NCI-H1105 (cell line): ENCODE measurements at regions not wholly inside any gene's neighbourhood (a gene's known extent, or its start where the extent isn't known, plus 50 kb on each side); places are given as distances from the start of the nearest gene placed in this dataset.

ENCODE experiments used
- DNase-seq: peaks from one replicate; lab custom pipeline; 2025; lab: John Stamatoyannopoulos, UW

DNA sequence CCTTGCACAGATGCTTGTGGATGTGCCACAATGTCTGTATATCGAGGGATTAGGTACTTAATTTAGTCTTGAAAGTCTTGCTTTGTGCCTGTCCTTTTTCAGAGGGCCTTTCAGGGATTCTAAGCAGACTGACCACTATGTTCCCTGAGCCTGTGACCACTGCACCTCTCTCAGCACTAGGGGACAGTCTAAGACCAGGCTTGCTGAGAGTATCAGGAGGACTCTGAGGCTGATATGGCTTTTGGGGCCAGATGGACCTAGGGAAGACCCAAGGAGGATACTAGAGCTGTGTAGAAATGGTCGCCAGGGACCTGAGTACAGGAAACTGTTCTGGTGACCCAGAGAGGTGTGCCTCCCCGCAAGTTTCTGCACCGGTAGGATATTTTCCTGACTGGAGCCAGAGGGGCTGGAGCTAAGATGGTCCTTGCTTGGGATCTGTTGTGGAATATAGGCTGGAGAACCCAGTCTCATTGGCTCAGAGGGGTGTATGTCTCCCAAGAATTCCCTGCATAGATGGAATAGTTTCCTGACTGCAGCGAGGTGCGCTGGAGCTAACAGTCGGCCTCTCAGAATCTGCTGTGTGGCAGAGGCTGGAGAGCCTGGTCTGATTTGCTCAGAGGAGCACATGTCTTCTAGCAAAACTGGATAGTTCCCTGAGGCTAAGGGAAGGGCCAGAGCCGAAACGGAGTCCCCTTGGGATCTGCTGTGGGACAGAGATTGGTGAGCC, 213.2 kb upstream of the DCBLD2 start:
- DNase-seq = no peak

DNA sequence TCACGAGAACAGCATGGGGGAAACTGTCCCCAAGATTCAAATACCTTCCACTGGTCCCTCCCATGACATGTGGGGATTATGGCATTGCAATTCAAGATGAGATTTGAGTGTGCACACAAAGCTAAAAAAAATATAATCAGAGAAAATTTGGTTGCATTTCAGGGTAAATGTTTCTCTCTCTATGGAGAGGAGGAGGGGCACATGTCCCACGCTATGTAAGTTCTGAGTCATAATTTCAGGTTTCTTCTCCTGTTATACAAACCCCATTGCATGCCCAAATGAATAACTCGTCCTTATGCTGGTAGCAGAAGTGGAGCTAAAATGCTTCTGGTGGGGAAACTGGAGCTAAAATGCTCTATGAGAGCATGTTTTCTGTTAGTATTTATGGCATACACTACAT, 209.7 kb upstream of the DCBLD2 start:
- DNase-seq = no peak

DNA sequence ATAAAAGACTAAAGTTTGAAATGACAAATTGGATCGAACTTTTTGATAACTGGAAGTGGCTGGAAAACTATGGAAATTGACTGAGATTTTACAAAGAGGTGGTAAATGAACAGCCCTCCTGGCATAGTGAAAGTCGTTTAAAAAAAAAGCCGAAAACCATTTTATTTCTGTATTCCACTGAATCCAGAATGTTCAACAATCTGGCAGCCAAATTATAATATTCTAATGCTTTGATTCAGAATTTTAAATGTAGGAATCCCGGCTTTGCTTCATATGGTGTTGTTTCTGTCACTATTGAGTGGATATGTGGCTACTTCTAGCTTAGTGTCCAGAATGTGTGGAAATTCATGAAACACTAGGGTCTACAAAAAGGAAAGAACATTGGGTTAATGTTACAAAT, 208.9 kb upstream of the DCBLD2 start:
- no peak for DNase-seq

DNA sequence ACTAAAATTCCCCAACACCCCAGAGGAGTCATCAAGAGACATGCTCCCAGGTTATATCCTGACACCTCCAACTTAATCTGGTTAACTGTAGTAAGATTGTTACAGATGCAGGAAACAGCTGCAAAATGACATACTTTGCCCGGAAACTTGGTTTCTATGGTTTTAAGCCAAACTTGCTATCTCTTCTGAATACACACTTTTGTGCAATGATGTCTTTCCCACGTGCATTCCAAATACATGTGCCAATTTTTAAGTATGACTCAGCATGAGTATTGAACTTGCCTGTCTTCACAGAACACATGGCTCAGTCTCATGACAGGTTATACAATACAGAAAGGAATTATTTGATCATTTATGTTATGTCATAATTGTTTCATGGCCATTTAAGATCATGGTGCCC, 207.0 kb upstream of the DCBLD2 start:
- DNase-seq = no peak

DNA sequence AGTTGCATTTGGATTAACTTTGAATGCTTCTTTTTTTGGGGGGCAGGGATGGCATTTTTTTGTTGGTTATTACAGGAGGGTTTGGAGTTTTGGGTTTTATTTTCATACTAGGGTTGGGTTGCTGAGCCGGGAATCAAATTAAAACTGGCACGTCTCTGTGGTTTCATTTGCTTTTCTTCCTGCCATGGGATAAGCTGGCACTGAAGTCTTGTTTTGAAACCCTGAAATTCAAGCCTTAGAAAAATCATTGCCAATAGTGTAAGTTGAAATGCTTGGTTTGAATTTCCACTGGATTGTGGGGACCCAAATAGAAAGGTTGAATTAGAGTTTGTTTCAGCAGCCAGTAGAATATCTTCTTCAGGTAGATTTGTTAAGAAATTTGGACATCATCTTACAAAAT, 193.1 kb upstream of the DCBLD2 start:
- no peak for DNase-seq

DNA sequence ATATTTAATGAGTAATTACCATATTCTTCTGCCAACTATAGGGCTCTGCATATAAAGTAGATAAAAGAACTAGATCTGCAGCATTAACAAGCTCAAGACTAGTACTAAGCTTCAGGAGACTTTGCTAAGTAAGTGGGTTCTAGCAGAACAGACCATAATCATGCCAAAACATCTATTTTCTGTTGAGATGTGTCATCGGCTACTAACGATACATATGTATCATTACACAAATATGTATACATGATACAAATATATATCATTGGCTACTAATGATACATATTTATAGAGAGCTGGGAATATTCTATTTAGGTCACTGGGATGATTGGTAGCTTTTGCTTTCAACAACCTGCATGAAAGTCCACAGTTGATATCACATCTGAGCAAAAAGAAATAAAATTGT, 185.8 kb upstream of the DCBLD2 start:
- no peak for DNase-seq

DNA sequence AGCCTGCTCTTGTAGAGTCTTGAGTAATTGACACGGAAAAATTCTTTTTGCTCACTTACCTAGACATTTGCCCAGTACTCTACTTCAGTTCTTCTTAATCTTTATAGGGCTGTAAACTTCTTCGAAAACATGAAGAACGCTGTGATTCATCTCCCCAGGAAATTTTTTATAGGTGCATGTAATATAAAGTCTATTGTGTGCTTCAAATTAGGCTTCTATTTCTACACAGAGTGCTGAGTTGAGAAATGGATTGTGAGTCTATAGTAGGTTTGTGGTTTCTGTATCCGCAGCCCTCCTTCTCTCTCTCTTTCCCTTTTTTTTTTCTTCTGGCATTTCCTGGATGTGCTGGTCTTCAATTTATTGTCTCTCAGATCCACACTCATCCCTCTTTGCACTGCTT, 183.3 kb upstream of the DCBLD2 start:
- no peak for DNase-seq

DNA sequence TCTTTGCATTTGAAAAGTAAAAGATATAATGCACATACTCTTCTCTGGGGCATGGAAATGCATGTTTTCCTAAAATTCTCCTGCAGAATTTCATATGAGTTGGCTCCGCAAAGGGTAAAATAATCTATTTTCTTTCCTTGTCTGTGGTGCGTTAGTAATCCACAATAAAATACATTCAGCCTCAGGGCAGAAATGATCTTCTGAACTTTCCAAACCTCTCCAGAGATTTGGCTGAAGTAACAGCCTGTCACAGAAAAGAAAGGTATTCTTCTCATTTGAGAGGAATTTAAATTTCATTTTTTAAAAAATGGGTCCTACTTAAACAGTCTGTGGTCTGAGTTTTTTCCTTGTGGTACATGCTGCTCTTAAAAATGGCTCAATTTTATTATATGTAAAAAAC, 182.7 kb upstream of the DCBLD2 start:
- DNase-seq = no peak

DNA sequence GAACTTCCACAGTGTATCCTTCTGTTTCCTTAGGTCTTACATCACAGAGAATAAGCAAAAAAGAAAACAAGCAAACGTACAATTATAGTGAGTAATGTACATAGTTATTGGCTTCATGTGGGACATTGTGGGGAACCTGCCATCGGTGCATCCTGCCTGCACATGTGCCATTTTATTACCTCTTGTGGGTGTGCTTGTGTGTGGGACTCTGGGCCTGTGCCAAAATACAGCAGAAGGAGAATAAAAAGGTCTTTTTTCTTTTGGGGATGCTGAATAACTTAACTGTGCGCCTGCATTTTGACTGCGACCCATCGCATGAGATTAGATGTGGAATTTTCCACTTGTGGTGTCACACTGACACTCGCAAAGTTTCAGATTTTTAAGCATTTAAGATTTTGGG, 169.6 kb upstream of the DCBLD2 start:
- DNase-seq = no peak

DNA sequence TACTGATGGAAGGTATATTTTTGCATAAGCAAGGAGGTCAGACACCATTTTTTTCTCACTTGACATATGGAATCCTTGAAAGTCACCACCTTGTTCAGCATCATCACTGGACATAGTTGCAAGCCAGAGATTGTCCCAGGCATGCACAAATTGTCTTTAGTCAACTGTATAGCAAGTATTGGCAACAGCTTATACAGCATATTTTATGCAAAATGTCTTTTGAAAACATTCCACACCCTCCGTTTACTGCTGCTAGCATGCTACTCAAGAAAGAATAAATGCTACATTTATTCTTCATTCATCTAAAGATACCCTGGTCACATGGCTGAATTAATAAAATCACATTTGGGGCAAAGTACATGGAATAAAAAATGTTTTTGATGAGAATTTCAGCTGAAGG, 168.5 kb upstream of the DCBLD2 start:
- no peak for DNase-seq

DNA sequence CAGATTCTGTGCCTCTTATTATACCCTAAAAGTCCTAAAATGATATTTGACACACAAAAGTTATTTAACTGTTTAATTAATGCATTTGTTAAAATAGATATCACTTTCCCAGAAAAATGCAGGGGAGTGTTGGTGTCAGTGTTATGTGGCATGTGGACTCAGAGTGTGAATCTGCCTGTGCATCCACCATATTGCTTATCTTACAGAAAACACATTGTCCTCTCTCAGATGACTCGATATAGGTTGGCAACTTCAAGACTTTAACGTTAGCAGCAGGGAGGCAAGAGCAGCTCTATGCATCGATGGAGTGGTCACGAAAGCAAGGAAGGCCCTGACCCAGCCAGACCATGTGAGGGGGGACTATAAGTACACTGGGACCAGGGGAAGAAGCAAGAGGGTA, 165.4 kb upstream of the DCBLD2 start:
- no peak for DNase-seq

DNA sequence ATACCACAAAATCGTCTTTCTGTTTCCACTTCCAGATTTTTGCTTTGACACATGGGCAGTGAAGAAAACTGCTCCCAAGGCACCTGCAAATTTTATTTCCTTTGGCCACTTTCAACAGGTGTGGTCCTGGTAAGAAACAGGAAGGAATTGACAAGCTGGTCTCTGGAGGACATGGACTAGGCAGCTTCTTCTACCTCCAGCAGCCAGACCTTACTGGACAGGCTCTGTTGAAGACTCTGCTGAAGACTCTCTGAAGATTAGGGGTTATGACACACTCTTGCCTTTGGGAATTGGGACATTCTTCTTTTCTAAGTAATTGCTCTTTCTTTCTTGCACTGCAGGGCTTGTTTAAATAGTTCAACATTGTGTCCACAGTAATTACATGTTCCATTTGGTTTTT, 147.7 kb upstream of the DCBLD2 start:
- no peak for DNase-seq

DNA sequence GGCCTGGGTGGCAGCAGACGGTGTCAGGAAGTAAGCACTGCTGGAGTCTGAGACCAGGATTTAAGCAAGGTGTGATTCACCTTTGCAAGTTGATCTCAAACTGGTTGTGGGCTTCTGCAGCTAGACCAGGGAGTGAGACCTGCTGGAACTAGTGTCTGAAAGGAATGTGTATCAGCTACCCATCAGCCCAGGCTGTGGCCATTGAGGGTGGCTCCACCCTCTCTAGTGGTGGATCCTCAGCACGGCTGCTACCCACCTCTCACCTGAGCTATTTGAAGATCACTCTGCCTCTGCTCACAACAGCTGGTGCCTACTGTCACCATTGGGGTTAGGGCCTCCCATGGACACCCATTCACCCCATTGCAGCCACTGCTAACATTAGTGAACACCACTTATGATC, 140.3 kb upstream of the DCBLD2 start:
- DNase-seq = no peak

DNA sequence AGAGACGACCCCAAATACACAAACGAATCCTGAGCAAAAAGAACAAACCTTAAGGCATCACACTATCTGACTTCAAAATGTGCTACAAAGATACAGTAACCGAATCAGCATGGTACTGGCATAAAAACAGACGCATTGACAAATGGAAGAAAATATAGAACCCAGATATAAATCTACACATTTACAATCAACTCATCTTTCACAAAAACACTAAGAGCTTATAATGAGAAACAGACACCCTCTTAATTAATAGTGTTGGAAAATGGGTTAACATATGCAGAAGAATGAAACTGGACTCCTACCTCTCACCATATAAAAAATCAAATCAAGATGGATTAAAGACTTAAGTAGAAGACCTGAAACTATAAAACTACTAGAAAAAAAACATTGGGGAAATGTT, 130.3 kb upstream of the DCBLD2 start:
- no peak for DNase-seq

DNA sequence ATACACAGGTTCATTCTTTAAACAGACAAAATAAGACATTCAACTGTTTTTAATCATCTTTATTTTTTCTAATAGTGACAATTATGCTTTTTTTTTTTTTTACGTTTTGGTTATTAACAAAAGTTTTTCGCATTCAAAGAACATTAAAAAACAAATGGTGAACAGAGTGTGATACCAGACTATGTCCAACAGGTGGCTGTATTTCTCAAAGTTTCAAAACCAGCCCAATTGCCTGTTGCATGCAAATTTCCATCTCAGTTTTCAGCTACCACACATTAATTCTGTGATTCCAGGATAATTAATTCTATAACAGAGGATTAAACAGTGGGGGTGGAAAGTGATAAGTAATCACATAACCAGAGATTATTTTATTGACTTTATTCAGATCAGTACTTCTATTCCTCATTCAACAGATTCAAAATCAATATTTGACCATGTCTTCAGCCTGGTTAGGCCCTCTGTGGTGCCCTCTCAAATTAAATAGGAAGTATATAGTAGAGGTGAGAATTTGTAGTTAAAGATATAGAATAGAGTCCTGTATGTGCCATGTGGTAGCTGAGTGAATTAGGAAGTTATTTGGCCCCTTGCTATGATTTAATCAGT, 122.2 kb upstream of the DCBLD2 start:
- DNase-seq = peak; percentile 3

DNA sequence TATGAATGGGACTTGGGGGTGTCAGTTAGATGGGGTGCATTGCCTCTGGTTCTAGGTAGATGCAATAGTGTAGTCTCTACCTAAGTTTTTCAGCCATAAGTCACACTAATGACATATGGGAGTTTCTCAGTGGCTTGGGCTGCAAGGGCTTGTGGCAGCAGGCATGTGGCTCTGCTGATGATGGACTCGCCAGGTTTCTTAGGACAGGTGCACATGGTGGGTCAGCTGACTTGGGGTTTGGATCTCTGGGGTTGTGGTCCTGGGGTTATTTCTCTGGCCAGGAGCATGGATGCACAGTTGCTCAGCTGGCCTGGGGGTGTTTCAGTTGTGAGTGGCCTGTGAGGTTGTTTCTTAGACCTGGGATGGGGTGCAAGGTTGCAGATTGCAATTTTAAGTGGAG, 120.0 kb upstream of the DCBLD2 start:
- DNase-seq = no peak

DNA sequence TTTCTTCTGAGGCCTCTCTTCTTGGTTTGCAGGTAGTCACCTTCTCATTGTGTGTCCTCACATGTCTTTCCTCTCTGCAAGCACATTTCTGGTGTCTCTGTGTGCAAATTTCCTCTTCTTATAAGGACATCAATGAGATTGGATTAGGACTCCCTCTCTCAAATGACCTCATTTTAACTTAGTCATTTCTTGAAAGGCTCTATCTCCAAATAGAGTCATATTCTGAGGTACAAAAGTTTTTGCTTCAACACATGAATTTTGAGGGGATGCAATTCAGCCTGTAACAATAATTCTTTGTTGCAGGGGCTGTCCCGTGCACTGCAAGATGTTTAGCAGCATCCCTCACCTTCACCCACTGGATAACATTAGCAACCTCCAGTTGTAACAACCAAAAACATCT, 115.0 kb upstream of the DCBLD2 start:
- no peak for DNase-seq

DNA sequence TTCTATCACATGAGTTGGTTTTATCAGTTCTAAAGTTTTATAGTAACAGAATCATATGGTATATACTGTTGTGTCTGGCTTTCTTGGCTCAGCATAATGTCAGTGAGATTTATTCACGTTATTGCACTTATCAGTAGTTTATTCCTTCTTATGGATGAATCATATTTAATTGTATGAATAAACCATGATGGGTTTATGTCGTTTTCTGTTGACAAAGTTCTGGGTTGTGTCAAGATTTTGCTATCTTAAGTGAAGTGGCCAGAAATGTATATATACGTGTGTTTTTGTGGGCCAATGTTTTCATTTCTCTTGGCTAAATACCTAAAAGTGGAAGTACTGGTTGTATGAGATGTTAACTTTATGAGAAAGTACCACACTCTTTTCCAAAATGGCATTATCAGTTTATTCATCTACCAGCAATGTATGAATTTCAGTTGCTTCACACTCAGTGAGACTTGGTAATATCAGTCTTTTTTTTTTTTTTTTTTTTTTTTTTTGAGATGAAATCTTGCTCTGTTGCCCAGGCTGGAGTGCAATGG, 112.4 kb upstream of the DCBLD2 start:
- no peak for DNase-seq

DNA sequence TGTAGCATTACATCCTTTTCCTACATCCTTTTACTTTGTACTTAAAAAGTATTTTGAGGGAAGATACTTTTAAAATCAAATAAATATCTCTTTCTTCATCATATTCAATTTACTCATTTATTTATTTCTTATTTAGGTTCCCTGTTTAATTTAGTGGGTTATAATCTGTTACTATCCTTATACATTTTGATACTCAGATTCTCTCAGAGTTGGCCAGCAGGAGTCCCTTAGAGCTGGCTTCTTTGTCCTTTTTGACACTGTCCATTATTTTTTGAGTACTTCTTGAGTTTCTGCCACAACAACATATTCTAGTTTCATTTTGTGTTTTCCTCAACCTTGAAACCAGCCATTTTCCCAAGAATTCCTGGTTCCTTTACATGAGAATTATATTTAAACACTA, 111.6 kb upstream of the DCBLD2 start:
- no peak for DNase-seq

DNA sequence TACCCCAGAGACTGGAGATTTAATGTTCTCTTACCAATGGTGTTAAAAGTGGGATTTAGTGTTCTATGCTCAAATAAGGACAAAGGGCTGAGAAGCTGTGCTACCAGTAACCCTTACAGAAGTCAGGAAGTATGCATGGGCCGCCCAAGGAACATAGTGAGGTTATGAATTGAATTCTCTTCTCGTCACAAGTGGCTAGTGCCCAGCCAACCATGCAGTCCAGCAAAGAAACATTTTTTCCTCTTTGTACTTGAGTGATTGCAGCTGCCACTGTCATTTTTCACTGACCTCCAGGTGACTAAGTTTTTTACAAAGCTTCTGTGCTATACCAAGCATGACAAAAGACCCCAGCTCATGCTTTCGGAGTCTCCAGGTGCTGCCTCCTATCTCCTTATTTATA, 110.6 kb upstream of the DCBLD2 start:
- DNase-seq = no peak

DNA sequence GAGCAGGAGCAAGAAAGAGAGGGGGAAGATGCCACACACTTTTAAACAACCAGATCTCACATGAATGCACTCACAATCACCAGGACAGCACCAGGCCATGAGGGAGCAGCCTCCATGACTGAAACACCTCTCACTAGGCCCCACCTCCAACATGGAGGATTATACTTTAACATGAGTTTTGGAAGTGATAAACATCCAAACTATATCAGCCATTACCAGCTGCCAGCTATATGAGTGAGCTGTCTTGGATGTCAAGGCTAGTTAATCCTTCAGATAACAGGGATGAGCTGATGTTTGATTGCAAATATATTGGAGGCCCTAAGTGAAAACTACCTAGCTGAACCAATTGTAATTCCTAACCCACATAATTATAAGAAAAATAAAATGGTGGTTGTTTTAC, 108.4 kb upstream of the DCBLD2 start:
- no peak for DNase-seq

DNA sequence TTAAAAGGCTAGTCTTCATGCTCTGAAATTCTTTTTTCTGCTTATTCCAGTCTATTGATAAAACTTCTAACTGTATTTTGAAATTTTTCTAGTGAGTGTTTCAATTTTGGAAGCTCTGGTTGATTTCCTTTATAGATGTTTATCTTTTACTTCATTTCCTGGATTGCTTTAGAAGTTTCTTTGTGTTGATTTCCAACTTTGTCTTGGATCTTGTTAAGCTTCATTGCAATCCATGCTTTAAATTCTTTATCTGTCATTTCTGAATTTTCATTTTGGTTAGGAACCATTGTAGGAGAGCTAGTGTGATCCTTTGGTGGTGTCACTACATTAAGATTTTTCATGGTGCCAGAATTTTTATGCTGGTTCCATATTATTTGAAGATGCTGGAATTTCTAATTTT, 105.2 kb upstream of the DCBLD2 start:
- no peak for DNase-seq

DNA sequence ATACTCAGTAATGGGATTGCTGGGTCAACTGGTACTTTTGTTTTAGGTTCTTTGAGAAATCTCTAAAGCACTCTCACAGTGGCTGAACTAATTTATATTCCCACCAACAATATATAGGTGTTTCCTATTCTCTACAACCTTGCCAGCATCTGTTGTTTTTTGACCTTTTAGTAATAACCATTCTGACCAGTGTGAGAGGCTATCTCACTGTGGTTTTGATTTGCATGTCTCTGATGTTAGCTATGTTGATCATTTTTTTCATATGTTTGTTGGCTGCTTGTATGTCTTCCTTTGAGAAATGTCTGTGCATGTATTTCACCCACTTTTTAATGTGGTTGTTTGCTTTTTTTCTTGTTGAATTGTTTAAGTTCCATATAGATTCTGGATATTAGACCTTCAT, 98.2 kb upstream of the DCBLD2 start:
- no peak for DNase-seq

DNA sequence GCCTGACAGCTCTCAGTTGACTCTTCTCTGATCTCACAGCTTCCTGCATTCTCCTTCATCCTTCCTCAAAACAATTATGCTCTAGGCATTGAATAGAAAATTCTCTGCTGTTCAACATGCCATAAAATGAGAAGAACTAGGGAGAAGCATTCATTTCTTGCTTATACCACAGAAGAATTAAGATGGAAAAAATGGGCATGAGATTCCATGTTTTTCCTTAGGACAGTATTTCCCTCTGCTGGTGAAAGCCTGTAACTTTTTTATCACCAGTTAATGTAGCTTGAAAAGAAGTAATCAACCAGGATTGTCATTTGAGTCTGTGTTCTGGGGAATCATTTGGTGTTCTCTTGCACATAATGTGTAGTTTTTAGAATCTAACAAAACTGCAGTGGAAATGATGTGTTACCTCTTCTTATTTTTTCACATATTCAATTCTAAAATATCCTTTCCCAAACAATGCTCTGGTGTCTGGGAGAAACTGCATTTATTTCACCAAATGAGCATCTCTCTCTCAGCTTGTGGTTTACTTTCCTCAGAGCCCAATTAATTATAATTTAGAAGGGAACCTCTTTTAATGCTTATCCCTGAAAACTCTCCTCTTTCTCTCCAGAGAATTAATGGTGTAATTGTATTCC, 92.8 kb upstream of the DCBLD2 start:
- DNase-seq = peak; percentile 12
